Endothelial cell of umbilical vein (primary cell): ENCODE measurements at regions not wholly inside any gene's neighbourhood (a gene's known extent, or its start where the extent isn't known, plus 50 kb on each side); places are given as distances from the start of the nearest gene placed in this dataset.

Experiments
- BruUV-seq: library from RNA; stranded (reverse); fragments of 400-500 nt; replicated peaks from 2 replicates; lab custom pipeline; 2021; lab: Mats Ljungman, UMichigan
- CTCF ChIA-PET: fragments of 300-600, 350-600 bp; sonication (Branson Sonifier 250); formaldehyde crosslinking; loops from one replicate; lab custom pipeline; 2021; ENCODE audit warnings: antibody characterized with exemption, inconsistent platforms; lab: Charles Lee
- POLR2A ChIA-PET: fragments of 300-600, 350-600 bp; sonication (Branson Sonifier 250); formaldehyde crosslinking; loops from one replicate; lab custom pipeline; 2021; ENCODE audit warnings: antibody characterized with exemption, inconsistent platforms; lab: Charles Lee
- DNase-seq: peaks from one replicate; pipeline ENCODE4 v3.0.0-alpha.2; 2011; ENCODE audit warnings: low read depth, low spot score
- FAIRE-seq: peaks from 2 replicates; lab custom pipeline; 2011; peaks lifted over from hg19 to GRCh38; lab: Jason Lieb, UNC
- H2AFZ ChIP-seq: 2 replicates; pipeline ENCODE4 v1.6.0; 2012; ENCODE audit warnings: low read depth, low read length, control low read depth, inconsistent platforms
- H3K27ac ChIP-seq: 2 replicates; pipeline ENCODE4 v1.5.1; 2011; ENCODE audit warnings: low read depth, mild to moderate bottlenecking, control low read depth, low read length, moderate library complexity; ENCODE audit not compliant: insufficient read depth
- H3K27me3 ChIP-seq, 2 experiments: 2 replicates each; pipeline versions ENCODE4 v1.6.0 to v1.6.1; 2011; ENCODE audit warnings: low read length in 2 of 2, mixed read lengths in 1 of 2; ENCODE audit not compliant: control insufficient read depth in 2 of 2, insufficient read depth in 2 of 2
- H3K36me3 ChIP-seq, 2 experiments: 2 replicates in 1 of 2; 3 replicates in 1 of 2; pipeline ENCODE4 v1.5.1; 2011; ENCODE audit warnings: low read length in 2 of 2, mild to moderate bottlenecking in 1 of 2, moderate library complexity in 1 of 2; ENCODE audit not compliant: control insufficient read depth in 2 of 2, insufficient read depth in 2 of 2; ENCODE audit errors: extremely low read depth in 1 of 2
- H3K4me1 ChIP-seq: 3 replicates; pipeline ENCODE4 v1.5.1; 2011; ENCODE audit warnings: mild to moderate bottlenecking, low read length; ENCODE audit not compliant: control insufficient read depth, insufficient read depth; ENCODE audit errors: extremely low read depth
- H3K4me2 ChIP-seq: 2 replicates; pipeline ENCODE4 v1.6.1; 2011; ENCODE audit warnings: low read length, control low read depth, mixed read lengths; ENCODE audit not compliant: insufficient read depth
- H3K4me3 ChIP-seq, 3 experiments: fragments of 200-600 bp in 1 of 3; sonication (generic), shearing (Covaris generic) in 1 of 3; replicated peaks in 1 of 3; 2 replicates each; pipeline ENCODE4 v1.5.1; 2011 to 2016; ENCODE audit warnings: control low read depth in 3 of 3, low read length in 3 of 3, mild to moderate bottlenecking in 2 of 3, inconsistent platforms in 1 of 3, low read depth in 1 of 3, moderate library complexity in 1 of 3; ENCODE audit not compliant: insufficient read depth in 1 of 3
- H3K79me2 ChIP-seq: 2 replicates; pipeline ENCODE4 v1.6.0; 2012; ENCODE audit warnings: low read length, inconsistent platforms; ENCODE audit not compliant: control insufficient read depth, insufficient read depth
- H3K9ac ChIP-seq: replicated peaks from 2 replicates; pipeline ENCODE3; 2011; ENCODE audit warnings: low read length, control low read depth; ENCODE audit not compliant: insufficient read depth; ENCODE audit errors: extremely low read depth
- H3K9me1 ChIP-seq: replicated peaks from 3 replicates; pipeline ENCODE4 v1.6.0; 2011; ENCODE audit warnings: mild to moderate bottlenecking, low read length; ENCODE audit not compliant: control insufficient read depth, insufficient read depth; ENCODE audit errors: extremely low read depth
- H3K9me3 ChIP-seq: replicated peaks from 2 replicates; pipeline ENCODE4 v1.5.1; 2012; ENCODE audit warnings: low read length, inconsistent platforms; ENCODE audit not compliant: control insufficient read depth, insufficient read depth
- H4K20me1 ChIP-seq: replicated peaks from 2 replicates; pipeline ENCODE3; 2011; ENCODE audit warnings: mild to moderate bottlenecking, low read length; ENCODE audit not compliant: control insufficient read depth, insufficient read depth; ENCODE audit errors: extremely low read depth
- CTCF ChIP-seq, 2 donors: IDR thresholded peaks; 1 replicate in 1 of 2; 2 replicates in 1 of 2; pipeline ENCODE4 v1.5.1; 2011; ENCODE audit warnings: low read length in 2 of 2, mild to moderate bottlenecking in 2 of 2, moderate library complexity in 2 of 2, control low read depth in 1 of 2, inconsistent platforms in 1 of 2, low read depth in 1 of 2; ENCODE audit not compliant: insufficient read depth in 1 of 2; ENCODE audit errors: extremely low read depth in 1 of 2
- EZH2 ChIP-seq: IDR thresholded peaks from 2 replicates; pipeline ENCODE4 v1.6.1; 2012; ENCODE audit warnings: borderline replicate concordance, low read depth, mild to moderate bottlenecking, moderate library complexity, low read length, inconsistent platforms; ENCODE audit not compliant: severe bottlenecking
- GATA2 ChIP-seq: IDR thresholded peaks from 2 replicates; pipeline ENCODE4 v1.7.0; 2011; ENCODE audit warnings: low read depth, mild to moderate bottlenecking, moderate library complexity, mixed read lengths, low read length; ENCODE audit not compliant: insufficient read length, insufficient read depth
- MYC ChIP-seq: IDR thresholded peaks from one replicate; pipeline ENCODE4 v1.6.1; 2011; ENCODE audit warnings: mild to moderate bottlenecking, low read depth, low read length
- POLR2A ChIP-seq: IDR thresholded peaks from 2 replicates; pipeline ENCODE4 v1.6.1; 2012; ENCODE audit warnings: low read depth, mild to moderate bottlenecking, control low read depth, low read length
- dilution Hi-C: fragments of 300-500 bp; cut with MboI; formaldehyde crosslinking; loops from one replicate; pipeline ENCODE4 v1.15.0; 2019; ENCODE audit warnings: low sequenced_read_pairs; ENCODE audit not compliant: extremely low pct_ligation_motif_present
- intact Hi-C: fragments of 100-400 bp; cut with micrococcal nuclease; formaldehyde crosslinking; loops from one replicate; pipeline ENCODE4 v1.10.0; 2022

- POLR2A ChIA-PET, result no interaction called here
- no peak for DNase-seq
- no peak for TF ChIP-seq EZH2
- TF ChIP-seq CTCF (IDR thresholded peaks at IDR 0.05; ENCODE audit: extremely low read depth in 1 of 2, insufficient read depth in 1 of 2, low read depth in 1 of 2, low read length in 2 of 2), result no peak
- TF ChIP-seq MYC, result no peak
- no peak for TF ChIP-seq GATA2
- TF ChIP-seq POLR2A, result no peak
- Histone ChIP-seq H3K9ac (no peak overlapping the region), H3K9me1 (no peaks in the 10 kb centered on the region), H3K79me2 (no peaks in the 10 kb centered on the region), H3K27ac (no peak overlapping the region), H3K4me1 (peaks cover 17% of the 10 kb centered on the region), H3K4me3 (no peak overlapping the region), H4K20me1 (no peaks in the 10 kb centered on the region), H2AFZ (no peak overlapping the region), H3K9me3 (no peaks in the 10 kb centered on the region), H3K27me3 (no peaks in the 10 kb centered on the region), H3K36me3 (no peaks in the 10 kb centered on the region), H3K4me2 (no peak overlapping the region)
- FAIRE-seq, result no peak
- dilution Hi-C loops, result no loop called here
- CTCF ChIA-PET, result interaction anchor here (1.1 kb wide), 2 partner anchors 8 to 333 kb away, joined by 3 to 4 read pairs; no protein-coding TSS in a partner anchor
- BruUV-seq, result no TSS peak
- intact Hi-C loops, result no loop called here
These were observed 118.8 kb upstream of the RBMS1 start for GRCh38 chr2:160612266-160612856.
